HT-29 (cell line): ENCODE measurements at regions not wholly inside any gene's neighbourhood (a gene's known extent, or its start where the extent isn't known, plus 50 kb on each side); places are given as distances from the start of the nearest gene placed in this dataset.

ENCODE experiments used
- DNase-seq: peaks from one replicate; pipeline ENCODE4 v3.0.0-alpha.2; 2015; ENCODE audit warnings: low spot score

- no peak for DNase-seq
Measured at GRCh38 chr1:30484668-30485067, 238.7 kb downstream of the MATN1 start.

DNA sequence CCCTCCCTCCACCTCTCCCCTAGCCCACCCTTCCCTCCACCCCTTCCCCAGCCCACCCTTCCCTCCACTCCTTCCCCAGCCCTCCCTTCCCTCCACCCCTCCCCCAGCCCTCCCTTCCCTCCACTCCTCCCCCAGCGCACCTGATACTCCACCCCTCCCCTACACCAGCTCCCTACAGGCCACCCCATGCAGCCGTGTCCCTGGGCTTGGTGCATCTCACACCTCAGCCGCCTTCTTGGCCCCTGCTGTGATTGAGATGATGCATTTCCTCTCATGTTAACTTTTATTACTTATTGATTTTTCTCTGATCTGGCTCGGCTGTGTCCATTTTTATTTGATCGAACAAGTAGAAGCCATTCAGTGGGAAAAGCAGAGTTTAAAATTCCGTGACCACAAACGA lies 243.8 kb downstream of the MATN1 start:
- no peak for DNase-seq

DNA sequence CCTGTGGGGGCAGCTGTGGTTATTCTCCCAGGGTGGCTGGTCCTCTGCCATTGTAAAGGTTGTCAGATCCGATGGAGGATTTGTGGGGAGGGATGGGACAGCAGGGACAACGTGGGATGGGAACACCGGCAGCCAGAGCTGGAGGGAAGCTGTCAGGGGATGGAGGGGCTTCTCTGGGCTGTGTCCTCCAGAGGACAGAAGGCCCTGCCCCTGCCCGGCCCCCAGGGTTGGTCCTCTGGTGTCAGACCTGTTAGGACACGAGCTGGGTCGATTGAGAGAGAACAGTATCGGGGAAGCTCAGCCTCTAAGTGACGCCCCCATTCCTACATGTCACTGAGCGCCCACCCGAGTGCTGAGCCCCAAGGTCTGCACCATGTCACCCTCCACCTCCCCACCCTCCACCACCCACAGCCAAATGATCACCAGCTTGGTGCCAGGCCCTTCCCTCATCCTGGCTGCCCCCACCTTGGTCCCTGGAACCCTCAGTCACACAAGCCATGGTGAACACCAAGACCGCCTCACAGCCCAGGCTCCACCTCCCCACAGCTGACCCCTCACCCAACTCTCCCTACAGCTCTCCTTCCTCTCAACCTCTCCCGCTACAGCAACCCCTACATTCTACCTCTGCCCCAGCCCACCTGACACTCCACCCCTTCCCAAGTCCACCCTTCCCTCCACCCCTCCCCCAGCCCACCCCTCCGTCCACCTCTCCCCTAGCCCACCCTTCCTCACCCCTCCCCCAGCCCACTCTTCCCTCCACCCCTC lies 244.4 kb downstream of the MATN1 start:
- DNase-seq: no peak

GRCh38 chr1:30478283-30478682 lies 245.1 kb downstream of the MATN1 start:
- no peak for DNase-seq

DNA sequence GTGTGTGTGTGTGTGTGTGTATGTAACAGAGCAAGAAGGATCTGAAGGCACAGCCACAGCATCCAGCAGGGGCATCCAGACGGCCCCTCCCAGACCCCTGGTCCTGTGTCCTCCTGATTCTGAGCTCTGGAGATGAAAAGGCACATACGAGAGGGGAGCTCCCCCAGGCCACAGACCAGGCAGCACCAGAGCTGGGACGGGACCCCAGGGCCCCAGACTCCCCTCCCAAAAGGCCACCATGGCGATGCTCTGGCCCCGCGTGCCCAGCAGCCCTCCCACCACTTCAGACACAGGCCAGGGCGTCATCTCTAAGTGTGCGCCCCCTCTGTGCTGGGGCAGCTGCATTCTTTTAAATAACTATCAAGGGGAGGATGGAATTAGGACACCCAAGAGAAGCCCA lies 245.8 kb downstream of the MATN1 start:
- DNase-seq: no peak

DNA sequence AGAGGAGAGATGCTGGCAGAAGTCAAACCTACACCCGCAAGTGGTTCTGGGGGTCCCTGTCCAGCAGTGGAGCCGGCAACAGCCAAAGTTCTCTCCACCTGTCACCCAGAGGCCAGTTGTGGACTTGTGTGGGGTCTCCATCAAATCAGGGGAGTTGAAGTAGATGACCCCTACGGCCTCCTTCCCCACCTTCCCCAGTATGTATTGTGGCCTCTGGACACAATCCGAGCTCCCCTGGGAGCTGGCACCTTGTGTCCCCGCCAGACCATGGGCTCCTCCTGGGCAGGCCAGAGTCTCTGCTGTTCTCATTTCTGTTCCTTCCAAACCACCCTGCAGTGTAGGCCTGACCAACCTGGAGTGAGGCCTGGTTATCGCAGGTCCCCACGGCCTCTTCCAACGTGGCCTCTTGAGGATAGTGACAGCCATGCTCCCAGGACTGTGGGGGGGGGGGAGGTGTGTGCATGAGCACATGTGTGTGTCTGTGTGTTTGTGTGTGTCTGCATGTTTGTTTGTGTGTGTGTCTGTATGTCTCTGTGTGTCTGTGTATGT lies 246.4 kb downstream of the MATN1 start:
- DNase-seq: no peak

DNA sequence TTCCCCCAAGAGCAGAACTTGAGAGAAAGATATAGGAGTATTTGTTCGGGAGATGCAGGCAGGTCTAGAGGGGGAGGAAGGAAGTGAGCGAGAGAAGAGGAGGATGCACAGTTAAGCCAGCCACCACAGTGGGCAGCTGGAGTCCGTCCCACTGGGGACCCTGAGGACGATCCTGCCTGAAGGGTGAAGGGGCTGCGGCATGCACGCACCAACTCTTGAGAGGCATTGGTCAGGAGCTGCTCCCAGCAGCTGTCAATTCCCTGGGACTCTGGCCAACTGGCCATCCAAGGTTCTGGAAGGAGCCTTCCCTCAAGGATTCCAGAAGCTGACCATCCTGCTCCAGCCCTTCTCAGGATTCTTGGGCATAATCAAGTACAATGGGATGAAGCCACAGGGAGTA lies 246.9 kb downstream of the MATN1 start:
- DNase-seq: no peak

DNA sequence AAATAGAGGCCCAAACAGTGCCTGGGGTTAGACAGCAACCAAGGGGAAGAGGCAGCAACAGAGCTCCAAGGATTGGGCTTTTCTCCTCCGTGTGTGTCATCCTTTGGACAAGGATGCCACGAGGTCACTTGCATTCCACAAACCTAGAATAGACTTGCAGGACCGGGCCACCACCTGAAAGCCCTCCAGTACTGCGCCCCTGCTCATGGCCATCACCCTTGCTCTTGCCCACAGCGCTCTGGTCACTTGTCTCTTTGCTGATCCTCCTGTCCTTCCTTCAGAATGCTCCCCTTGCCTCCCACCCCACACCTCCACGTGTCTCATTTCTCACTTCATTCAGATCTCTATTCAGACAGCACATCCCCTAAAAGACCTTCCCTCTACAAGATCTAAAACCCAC lies 247.4 kb downstream of the MATN1 start:
- no peak for DNase-seq

- DNase-seq: no peak
Measured at GRCh38 chr1:30475201-30475600, 248.2 kb downstream of the MATN1 start.

DNA sequence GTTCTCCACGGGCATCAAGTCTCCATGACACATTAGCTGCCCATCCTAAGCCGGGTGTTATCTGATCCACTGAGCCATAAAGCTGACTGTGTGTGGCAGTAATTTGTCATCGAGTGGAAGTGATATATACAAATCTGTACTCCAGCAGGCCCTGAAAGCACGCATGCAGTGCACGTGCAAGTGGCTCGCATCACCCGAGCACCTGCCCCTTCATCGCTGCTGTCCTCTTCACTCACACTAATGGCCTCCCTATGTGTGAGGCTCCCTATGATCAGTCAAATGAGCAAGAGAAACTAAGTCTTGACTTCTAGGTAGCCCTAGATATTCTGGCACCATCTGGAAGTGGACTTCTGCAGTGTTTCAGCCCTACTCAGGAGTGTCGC lies 248.6 kb downstream of the MATN1 start:
- no peak for DNase-seq

DNA sequence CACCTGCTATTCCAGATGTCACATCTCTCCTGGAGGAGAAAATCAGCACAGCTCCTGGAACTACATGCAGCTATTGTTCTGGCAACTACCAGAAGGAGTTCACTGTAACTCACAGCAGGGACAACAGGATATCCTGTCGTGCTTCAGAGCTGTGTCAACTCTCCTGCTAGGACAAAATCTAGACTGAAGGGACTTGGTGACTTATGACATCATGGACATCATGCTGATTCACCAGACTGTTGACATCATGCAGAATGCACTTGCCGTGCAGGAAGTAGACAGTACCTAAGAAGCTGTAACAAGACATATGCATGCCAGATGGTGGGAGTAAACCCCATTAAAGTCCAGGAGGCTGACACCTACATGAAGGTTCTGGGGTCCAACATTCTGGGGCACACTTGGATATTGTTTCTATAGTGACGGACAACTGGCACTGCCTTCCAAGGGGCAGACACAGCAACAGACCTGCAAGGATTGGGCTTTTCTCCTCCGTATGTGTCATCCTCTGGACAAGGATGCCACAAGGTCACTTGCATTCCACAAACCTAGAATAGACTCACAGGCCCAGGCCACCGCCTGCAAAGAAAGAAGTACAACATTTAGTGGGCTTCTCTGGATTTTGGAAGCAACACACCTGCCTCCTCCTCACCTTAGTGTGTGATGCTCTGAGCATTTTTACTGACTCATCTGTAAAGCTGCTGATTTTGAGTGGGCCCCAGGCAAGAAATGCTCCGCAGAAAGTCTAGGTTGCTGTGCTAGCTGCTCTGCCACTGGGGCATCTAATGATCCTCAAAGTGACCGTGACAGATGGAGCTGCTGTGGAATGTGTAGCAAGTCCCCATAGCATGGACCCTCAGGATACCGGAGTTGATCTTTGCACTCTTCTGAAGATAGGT lies 249.2 kb downstream of the MATN1 start:
- DNase-seq: no peak

DNA sequence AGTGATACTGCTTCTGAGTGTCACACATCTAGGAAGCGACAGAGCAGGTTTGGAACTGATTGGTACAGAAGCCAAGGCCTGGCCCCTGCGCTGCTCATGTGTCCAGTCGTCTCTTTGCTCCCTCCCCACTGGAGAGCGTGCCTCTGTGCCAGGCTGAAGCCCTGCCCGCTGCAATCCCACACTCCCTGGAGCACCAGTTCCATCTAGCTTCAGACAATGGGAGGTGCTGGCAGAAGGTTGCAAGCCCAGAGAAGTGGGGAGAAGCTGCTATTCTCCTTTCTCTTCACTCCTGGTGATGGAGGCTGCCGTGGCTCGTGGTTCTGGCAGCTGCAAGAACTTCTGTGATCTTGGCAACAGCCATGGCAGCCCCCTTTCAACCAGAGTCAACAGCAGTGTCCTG lies 250.9 kb downstream of the MATN1 start:
- DNase-seq: no peak

DNA sequence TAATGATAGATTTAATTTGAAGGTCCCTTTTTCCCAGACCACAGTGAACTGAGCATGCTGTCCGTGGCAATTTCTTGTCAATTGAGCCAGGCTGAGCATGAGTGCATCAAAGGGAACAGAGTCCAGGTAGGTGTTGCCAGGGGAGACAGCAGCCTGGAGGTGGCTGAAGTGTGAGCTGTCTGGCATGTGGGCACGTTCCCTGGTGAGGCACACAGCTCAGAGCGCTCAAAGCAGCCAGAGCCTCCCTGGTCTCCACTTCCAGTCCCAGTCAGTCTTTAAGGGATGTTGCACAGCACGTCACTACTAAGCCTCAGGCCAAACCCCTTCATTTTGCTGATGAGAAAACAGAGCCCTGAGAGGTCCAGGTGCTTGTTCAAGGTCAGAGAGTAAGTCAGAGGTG lies 251.4 kb downstream of the MATN1 start:
- DNase-seq: no peak

DNA sequence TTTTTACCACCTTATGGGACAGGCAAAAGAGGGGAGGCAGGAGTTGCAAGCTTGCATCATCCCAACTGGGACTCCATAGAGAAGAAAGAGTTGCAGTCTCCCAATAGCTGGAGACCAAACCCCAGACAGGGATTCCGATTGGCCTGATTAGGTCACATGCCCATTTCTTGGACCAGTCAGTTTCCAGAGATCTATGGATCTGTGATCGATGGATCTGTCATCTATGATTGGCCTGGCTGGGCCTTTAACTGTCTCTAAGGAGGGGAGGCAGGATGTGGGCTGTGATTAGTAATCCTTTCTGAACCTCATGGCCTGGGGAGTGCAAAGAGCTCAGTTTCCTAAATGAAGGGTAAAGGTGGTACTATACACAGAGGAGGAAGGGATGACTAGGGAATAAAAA lies 252.1 kb downstream of the MATN1 start:
- DNase-seq: no peak

DNA sequence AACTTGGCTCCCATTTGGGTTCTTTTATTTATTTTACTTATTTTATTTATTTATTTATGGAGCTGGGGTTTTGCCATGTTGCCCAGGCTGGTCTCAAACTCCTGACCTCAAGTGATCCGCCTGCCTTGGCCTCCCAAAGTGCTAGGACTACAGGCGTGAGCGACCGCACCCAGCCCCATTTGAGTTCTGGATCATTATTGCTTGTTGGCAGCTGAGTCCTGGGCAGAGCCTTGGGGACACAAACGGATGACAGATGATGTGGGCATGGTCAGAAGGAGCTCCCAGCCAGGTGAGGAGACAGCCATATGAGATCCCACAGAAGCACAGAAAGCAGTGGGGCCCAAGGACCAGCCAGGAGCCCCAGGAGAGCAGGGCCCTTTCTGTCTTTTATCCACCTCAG lies 254.0 kb downstream of the MATN1 start:
- no peak for DNase-seq

- DNase-seq: no peak
Measured at GRCh38 chr1:30467101-30467500, 256.3 kb downstream of the MATN1 start.

DNA sequence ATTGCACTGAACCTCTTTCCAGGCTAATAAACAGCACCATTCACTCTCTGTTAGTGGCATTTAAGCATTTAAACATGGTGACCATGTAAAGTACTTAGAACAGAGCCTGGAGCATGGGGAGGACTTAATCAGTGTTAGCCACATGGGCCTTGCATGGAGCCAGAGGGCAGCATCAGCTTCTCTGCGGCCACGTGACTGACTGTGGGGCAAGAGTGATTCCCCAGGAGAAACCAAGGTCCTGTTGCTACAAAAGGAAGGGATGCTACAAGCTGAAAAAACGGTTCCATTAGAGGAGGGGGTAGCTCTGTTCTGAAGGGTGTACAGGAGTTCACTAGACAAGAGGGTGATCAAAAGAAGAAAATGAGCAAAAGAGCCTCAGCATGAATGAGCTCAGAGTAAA lies 256.8 kb downstream of the MATN1 start:
- DNase-seq: no peak

DNA sequence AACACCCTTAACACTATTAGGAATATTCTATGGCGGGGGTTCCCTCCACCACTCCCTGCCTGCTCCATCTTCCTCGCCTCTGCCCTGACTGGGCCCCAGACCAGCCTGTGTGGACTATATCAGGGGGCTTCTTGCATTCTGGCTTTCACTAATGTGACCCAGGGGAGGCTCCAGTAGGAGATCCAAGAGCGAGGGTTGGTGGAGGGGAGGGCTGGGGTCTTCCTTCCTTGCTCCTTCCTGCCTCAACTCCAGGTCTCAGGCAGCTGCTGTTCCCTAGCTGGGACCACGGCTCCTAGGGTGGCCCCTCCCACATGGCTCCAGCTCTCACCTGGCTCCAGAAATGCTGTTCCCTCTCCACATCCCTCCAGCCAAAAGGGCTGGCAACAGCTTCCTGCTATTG lies 257.4 kb downstream of the MATN1 start:
- DNase-seq: no peak

- DNase-seq: no peak
Measured at GRCh38 chr1:30465096-30465495, 258.3 kb downstream of the MATN1 start.

DNA sequence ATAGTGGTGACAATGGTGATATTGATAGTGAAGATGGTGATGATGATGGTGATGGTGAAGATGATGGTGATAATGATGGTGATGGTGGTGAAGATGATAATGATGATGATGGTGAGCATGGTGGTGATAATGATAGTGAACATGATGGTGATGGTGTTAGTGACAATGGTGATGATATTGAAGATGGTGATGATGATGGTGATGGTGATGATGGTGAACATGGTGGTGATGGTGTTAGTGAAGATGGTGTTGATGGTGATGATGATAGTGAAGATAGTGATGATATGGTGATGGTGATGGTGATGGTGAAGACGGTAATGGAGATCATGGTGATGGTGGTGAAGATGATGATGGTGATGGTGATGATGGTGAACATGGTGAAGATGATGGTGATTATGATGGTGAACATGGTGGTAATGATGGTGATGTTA lies 259.2 kb downstream of the MATN1 start:
- DNase-seq: no peak

- no peak for DNase-seq
Measured at GRCh38 chr1:30462826-30463425, 260.5 kb downstream of the MATN1 start.

DNA sequence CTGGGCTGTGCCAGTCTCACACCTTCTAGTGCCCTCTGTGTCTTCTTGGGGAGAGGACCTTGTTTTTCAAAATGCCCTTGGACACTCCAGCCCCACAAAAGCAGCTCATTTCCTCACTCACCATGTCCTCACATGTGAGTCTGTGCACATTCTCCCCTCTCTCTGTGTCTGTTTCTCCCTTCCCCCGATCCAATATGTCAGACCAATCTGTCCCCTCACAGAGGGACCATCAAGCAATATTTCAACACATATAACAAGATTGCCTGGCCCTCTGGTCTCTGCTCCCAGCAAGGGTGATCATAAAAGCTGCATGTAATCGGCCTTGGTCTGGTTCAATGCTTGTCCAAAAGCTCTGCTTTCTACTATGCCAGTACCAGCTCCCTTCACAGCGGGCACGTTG lies 261.2 kb downstream of the MATN1 start:
- DNase-seq: no peak
